ENCODE measurements at regions not wholly inside any gene's neighbourhood (a gene's known extent, or its start where the extent isn't known, plus 50 kb on each side); places are given as distances from the start of the nearest gene placed in this dataset.

GRCh38 chr12:24027352-24027751 is 77.9 kb upstream of the SOX5 start:
- TF ChIP-seq, protein P1, sequence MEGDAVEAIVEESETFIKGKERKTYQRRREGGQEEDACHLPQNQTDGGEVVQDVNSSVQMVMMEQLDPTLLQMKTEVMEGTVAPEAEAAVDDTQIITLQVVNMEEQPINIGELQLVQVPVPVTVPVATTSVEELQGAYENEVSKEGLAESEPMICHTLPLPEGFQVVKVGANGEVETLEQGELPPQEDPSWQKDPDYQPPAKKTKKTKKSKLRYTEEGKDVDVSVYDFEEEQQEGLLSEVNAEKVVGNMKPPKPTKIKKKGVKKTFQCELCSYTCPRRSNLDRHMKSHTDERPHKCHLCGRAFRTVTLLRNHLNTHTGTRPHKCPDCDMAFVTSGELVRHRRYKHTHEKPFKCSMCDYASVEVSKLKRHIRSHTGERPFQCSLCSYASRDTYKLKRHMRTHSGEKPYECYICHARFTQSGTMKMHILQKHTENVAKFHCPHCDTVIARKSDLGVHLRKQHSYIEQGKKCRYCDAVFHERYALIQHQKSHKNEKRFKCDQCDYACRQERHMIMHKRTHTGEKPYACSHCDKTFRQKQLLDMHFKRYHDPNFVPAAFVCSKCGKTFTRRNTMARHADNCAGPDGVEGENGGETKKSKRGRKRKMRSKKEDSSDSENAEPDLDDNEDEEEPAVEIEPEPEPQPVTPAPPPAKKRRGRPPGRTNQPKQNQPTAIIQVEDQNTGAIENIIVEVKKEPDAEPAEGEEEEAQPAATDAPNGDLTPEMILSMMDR (IDR thresholded peaks at IDR 0.05), result no peak
- TF ChIP-seq EZH2 (IDR thresholded peaks at IDR 0.05), result no peak
- no peak for TF ChIP-seq EZH2phosphoT487 (IDR thresholded peaks at IDR 0.05)

All from neural progenitor cell (in vitro differentiated cells).